ENCODE measurements at regions not wholly inside any gene's neighbourhood (a gene's known extent, or its start where the extent isn't known, plus 50 kb on each side); places are given as distances from the start of the nearest gene placed in this dataset.

DNA sequence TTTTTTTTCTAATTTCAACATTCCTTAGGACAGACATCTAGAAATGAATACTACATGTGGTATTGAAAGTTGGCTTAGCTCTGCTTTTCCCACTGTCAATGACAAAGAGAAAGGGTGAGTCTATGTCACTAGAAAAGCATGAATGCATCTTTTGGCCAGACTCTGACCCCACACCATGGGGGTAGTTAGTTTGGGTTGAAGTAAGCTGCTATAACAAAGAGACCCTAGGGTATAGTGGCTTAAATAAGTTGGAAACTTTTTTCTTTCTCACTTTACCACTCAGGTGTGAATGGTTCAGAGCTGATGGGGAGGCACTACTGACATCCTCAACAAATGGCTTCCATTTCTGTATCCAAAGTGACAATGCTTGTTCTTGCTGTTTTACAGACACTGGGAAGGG, 161.5 kb downstream of the DLEU7 start:
- no peak for DNase-seq (ENCODE audit: low spot score)

DNA sequence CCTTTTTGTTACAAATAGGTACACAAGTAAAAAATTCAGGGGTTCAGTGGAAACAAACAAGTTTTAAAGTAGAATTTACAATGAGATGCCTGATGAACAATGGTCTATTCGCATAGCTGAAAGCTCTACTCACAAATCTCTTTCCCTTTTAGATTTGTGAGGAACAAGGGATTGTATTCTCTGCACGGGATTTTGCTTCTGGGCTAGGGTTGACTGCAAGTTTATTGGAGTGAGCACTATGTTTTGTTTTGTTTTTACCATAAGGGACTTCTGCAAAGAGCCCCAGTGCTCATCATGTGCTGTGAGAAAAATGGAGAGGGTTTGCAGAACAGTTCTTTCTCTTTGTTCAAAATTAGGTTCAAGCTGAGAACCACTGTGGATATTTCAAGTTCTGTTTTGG, 160.5 kb downstream of the DLEU7 start:
- no peak for DNase-seq (ENCODE audit: low spot score)

DNA sequence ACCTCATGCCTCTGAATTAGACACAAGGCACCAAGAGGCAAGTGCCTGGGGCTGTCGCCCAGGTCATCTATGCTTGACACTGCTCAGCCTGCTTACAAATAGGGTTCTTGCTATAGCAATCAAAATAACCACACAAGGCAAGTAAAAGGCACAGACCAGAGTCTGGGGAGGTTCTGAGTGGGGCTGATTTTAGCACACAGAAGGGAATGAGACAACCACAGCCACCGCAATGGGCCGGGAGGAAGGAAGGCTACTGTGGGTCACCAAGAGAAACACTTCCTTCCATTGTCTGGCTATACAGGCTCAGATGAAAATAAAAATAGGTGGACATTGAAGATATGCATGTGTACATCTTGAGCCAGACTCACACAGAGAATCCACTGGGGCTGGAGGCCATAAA, 159.1 kb downstream of the DLEU7 start:
- no peak for DNase-seq (ENCODE audit: low spot score)

DNA sequence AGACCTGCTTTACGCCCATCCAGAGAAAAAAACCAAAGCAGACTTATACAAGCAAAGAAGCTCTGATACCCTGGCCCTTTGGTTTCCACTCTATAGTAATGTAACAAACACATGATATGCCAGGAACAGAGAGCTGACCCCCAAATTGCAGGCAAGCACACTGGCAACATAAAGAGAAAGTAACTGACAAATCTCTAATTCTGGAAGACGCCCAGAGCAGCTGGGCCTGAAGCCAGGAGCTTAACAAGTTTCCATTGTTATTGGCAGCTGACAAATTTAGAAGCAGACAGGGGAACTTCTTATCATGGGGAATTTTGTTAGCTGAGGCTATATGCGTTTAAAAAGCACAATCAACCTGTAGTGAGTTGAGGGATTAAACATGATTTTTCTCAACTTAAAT, 158.0 kb downstream of the DLEU7 start:
- no peak for DNase-seq (ENCODE audit: low spot score)

DNA sequence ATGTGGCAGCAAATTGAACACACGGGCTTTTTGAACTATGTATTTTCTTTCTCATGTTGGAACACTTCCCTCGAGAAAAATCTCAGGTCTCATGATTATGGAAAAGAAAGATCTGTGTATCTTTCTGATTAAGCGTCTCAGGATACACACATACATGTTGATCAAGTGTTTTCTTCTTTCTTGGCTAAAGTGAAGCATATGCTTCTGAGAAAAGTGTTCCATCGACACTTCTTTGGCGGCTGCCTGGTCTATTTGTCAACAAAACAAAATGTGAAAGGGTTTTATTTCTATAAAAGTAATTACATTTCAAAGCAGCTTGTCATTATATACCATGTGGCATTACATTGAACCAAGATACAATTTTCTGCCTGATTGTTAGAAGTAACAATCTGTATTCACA, 157.5 kb downstream of the DLEU7 start:
- DNase-seq (ENCODE audit: low spot score): no peak

DNA sequence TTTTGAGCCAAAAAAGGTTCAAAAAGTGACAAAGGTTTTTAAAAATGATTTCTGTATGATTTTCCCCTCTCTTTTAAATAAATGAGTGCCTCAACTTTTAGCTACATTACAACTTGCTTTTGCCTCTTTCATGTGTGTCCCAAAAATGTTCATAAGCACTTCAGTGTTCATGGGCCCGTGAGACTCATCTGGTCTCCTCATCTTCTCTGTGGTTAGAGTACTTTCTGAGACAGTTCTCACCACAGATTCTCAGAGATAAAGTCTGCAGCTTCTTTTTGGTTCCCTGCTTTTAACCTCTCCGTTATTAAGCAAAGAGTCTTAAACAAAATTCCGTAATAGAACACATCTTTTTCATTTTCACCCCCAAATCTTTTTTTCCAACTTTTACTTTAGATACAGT, 156.9 kb downstream of the DLEU7 start:
- no peak for DNase-seq (ENCODE audit: low spot score)

DNA sequence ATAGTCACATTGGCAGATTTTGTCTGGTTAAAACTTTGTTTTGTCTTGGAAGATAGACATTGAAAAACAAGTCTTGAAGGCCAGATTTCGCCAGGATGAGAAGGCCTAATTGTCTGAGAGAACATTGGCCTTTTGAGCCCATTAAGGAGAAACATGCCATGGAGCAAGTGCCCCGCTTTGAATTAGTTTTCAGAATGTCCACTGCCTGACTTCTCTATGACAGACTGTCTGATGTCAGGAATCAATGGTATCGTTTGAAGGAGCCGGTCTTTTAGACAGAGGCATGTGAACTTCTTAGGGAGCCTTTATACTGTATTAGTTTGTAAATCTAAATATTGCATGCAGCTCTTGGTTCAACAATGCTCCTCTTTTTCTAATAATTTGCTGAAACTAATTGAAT, 155.9 kb downstream of the DLEU7 start:
- DNase-seq (ENCODE audit: low spot score): no peak

DNA sequence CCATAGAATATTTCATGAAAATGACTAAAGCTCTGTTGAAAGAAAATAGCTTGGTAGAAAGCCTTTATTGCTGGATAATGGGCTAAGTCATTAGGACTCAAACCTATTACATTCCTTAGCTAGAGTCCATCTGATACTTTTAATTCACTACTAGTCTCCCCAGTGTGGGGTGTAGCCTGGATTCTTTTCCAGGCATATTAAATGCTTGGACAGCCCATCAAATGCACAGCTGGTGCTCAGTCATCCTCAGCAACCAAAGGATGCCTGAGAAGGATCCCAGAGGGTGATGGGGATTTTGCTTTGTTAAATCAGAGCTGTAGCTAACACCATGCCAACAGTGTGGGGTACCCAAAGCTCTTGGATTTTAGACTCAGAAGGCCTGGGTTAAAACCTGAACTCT, 153.5 kb downstream of the DLEU7 start:
- no peak for DNase-seq (ENCODE audit: low spot score)

DNA sequence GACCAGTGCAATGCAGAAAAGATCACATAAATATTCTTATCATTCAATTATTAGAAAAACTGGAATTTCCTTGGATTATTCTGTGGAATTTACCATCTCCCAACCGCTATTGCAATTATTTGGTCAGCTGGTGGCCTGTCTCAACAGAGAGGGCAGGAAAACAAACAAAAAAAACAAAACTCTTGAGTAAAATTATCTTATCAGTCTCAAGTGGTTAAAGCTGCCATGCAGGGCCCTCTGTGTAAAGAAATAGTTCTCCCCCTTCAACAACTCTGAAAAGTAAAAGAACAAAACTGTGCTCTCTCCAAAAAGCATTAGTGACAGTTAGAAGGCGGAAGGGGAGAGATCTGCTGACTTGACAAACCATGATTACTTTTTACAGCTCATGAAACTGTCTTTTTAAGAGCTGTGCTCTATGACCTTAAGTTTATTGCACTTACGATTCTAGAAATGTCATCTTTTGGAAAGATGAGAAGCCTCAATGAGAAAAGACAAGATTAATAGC, 152.3 kb downstream of the DLEU7 start:
- no peak for DNase-seq (ENCODE audit: low spot score)

DNA sequence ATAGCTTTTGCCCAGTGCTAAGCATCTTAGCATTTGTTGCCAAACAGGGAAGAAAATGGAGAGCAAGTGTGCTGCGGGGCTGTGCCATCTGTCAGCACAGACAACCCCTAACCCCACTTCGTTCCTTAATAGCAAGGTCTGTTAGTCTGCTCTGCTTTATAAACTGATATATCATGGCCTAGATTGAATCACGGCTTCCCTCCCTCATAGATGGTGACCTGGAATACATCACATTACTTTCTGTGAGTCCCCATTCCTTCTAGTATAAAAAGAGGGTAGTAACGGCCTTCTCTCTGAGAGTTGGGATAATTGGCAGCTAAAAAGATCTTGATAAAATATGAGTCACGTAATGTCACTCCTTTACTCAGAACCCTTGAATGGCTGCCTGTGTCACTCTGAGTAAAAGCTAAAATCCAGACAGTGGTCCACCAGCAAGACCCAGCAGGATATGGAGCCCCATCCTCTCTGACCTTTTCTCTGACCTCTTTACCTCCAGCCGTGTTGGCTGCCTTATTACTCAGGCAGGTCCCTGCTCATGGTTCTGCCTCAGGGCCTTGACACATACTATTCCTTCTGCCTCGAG, 151.7 kb downstream of the DLEU7 start:
- DNase-seq (ENCODE audit: low spot score): no peak

DNA sequence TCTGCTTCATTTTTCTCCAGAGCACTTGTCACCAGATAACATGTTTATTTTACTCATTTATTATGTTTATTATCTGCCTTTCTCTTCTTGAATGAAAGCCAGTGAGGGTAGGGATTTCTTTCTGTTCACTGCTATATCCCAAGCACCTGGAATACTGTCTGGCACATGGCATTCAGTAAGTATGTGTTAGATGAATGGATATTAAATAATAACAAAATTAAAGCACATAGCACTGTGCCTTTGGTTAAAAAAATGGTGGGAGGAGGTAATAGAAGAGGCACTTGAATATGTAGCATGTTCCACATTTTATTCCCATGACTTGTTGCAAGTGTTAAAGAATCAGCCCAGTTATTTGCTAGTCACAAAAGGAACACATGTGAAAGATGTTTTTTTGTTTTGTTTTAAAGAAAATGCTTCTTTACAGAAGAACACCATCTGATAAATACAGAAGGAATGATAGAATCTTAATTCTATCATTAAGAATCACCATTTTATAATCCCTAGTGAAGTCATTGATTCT, 151.0 kb downstream of the DLEU7 start:
- DNase-seq (ENCODE audit: low spot score): no peak

DNA sequence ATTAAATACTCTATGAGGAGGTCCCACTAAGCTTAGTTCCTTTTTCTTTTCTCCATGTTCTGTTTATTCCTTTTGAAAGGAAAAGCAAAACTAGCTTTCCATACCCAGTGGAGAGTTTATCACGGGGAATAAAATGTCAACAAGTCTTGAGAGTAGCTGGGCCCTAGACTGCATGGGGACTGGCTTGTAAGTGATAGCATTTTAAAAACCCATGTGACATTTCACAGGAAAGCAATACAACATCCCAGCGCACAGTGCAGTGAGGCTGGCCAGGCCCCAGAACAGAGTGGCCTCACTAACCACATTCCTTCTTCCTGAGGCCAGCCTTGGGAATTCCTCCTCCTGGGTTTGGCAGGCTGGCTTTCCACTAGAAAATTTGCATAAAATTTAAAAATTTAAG, 149.8 kb downstream of the DLEU7 start:
- no peak for DNase-seq (ENCODE audit: low spot score)

DNA sequence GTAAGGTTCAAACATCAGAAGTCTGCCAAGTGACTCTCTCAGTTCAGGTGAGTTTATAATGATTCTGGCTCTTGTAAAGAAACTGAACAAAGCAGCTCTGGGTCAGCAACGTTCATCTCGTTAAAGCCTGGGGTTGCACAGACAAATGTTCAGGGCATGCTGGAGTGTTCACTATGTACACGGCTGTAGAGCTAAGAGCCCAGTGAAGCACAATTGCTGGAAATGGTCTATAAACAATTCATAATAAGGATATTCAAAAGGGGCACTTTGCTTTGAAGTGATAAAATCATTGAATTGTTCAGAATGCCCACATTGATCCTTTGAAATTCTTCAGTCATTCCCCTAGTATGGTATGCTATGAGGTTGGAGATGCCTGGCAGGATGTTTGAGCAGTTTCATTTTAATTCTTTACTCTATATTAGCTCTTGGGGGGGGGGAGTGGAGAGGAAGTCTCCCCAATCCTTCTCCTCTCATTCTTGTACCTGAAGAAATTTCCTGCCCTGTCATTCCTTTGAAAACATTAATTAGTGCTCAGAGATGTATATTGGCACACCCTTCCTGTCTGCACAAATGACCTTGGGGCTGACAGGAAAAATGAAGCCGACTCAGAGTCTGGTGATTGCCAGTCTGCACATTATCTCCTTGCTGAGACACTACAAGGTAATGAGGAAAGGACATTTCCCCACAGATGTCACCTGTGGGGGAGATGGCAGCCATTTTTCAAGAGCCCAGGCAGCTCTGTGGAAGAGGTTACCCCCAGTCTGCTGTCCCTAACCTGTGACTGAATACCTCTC, 145.5 kb downstream of the DLEU7 start:
- DNase-seq (ENCODE audit: low spot score): no peak

DNA sequence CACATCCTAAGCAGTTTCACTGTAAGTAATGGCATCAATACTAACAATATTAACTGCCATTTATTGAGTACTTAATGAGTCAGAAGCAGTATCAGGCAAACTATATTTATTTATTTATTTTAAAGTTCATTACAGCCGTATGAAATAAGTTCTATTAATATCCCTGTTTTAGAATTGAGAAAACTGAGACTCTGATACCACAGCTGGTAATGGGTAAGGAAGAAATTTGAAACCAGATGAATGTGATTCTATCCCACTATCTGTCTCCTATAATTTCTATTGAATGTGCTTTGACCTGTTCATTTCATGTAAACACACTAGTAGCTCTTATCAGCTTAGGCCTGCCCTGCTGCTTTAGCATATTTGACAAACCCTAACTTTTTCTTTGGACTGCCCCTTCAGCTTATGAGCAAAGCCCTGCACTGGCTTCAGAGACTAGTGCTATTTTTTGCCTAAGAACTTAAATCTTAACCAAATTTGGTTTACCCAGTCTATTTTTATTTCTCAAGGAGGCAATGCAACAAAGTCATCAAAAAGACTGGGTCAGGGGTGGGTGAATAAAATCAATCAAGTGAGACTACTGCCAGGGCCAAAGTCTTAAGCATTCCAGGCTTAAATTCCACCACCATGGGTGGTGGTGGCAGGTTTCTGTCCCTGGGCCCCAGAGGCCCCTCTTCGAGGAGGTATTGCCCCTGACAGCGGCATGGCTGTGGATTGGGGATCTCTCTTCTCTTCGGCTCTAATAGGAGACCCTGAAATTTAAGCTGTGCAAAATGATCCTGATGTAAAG, 143.4 kb downstream of the DLEU7 start:
- DNase-seq (ENCODE audit: low spot score): no peak

DNA sequence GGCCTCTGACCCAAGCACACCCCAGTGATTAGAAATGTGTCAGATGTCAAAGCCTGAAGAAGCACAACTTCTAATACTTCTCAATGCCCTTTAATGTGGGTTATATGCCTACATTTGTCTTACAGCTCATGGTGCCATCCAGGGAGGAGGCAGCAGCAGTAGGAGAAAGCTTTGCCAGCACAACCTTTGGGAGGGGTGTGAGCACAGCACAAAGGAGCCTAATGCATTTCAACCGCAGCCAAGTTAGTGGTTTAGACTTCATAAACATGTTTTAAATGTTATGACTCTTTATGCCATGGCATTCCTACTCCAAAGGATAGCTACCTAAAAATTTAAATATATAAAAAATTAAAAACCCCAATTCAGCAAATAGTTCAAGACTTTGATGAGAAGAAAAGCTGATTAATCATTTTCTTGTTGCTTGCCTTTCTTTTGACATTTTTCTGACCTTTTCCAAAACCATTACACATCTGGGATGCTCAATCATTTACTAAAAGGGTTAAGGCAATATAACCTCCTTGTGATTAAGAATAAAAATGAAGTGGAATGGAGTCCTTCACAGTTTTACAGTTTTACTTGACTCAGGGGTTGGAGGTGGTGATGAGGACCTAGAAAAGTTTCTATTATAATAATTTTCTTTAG, 142.7 kb downstream of the DLEU7 start:
- no peak for DNase-seq (ENCODE audit: low spot score)

DNA sequence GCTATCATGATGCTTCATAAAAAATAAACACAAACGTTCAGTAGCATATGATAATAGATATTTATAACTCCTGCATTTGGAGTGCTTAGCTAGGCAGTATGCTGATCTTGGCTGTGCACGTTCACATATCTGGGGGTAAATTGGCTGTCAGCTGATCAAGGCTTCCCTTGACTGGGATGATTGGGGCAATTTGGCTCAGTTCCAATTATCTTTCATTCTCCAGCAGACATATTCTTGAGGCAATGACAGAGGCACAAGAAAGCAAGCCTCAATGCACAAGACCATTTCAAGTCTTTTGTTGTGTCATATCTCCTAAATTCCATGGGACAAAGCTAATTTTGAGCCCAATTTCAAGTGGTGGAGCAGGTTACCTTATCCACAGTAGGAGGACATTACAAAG, 142.0 kb downstream of the DLEU7 start:
- DNase-seq (ENCODE audit: low spot score): no peak

DNA sequence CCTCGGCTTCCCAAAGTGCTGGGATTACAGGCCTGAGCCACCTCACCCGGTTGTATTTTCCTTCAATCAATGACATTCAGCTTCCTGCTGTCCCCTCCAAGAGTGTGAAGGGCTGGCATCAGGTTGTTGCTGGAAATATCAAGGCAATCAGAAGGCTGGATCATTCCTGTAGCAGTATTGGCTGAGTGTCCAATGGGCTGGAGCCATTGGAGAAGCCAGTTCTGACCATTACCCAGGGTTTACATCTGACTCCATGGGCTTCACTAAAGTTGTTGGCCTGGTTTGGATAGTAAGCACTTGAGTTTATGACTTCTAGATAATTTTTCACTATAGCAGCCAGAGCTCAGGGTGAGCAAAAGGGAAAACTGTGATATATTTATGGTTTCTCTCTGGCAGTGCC, 137.0 kb downstream of the DLEU7 start:
- no peak for DNase-seq (ENCODE audit: low spot score)

DNA sequence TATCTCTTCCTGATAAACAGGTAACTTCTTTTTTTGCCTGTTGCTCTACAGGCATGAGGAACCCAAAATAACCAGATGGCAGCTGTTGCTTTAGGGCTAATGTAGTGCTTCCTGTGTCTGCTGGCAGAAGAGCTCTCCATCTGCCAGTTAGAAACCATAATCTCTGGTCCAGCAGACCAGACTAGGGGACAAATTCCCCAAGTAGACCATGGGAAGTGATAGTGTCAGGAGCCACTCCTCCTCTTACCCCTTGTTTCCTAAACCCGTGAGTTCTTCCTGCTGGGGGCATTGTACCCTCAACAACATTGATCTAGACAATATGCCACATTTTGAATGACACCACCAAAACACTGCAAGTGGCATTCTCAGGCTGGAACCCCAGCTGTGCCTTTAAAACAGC, 135.9 kb downstream of the DLEU7 start:
- no peak for DNase-seq (ENCODE audit: low spot score)

DNA sequence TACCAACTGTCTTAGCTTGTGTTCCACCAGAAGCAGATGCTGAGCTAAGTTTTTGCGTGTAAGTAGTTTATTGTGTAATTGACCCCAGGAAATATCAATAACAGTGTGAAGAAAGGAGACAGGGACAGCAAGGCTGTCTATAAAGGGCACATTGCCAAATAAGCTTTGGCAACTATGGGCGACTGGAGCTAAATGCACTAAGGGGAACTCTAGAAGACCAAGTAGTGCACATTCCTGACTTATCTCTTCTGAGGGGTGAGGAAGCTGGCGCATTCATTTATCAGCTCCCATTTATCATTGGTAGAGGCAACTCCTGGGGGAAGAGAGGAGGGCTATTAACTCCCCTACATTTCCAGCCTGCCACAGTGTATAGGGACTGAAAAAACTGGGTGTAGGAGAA, 135.0 kb downstream of the DLEU7 start:
- no peak for DNase-seq (ENCODE audit: low spot score)

DNA sequence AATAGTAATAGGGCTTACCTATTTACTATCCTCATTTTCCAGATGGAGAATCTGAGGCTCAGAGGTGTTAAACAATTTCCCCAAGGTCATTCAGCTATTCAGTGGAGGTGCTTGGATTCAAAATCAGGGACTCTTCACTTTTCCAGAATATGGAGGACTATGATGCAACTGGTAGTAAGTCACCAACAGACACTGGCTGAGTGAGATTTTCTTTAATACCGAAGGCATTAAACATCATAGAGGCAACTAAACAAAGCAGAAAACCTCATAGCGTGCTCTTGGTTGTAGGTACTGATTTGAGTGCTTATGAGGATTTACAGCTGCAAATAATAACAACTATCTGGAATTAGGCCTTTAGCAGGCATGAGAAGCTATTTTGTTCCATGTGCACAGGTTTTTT, 134.4 kb downstream of the DLEU7 start:
- no peak for DNase-seq (ENCODE audit: low spot score)

DNA sequence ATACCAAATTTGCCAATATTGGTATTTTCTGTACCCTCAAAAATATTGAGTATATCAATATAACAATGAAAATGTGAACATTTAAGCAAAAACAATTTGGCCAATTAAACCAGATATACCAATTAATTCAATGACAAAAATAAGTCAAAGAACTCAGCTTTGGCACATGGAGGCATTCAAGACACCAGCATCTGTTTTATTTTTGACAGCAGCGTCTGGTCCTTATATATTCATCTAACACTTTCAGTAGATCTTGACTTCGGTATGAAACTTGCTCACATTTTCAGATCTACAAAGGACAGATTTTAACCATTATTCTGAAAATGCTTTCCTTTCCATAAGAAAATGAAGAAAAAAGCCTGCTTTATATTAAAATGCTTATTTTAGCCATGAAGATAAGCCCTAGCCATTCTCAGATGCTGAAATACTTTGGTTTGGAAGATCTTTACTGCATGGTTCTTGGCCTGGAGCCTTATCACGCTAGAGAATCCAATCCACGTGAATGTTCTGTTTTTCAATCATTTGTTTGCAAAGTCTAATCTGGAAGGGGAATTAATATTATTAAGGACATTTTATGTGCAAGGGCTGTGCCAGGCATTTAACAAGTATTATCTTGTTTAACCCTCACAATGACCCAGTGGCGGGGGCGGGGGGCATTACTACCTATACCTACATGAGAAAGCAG, 132.2 kb downstream of the DLEU7 start:
- no peak for DNase-seq (ENCODE audit: low spot score)

DNA sequence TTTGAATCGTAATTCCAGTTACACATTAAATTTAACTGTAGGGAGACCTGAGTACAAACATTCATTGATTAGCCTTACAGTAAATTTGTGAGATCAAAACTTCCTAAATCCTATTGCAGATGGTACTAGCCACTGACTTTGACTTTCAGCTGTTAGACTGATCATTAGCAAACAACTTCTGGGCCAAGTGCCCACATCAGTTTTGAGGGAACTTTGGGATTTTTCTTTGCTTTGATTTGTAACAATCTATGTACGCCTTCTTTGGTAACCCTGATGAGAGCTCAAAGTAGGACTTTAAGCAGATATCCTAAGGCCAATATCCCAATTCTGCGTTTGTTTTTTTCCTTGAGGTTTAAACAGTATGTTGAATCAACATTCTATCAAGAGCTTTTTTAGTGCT, 131.5 kb downstream of the DLEU7 start:
- no peak for DNase-seq (ENCODE audit: low spot score)

Measured in germinal center (tissue), 1 donor.